ENCODE measurements at regions not wholly inside any gene's neighbourhood (a gene's known extent, or its start where the extent isn't known, plus 50 kb on each side); places are given as distances from the start of the nearest gene placed in this dataset.

- TF ChIP-seq DMTF1 (CRISPR knock-in tag; IDR thresholded peaks at IDR 0.05) = no peak
- no peak for TF ChIP-seq TFE3 (CRISPR knock-in tag; IDR thresholded peaks at IDR 0.05)
- no peak for TF ChIP-seq ZNF562 (CRISPR knock-in tag; IDR thresholded peaks at IDR 0.05; ENCODE audit: borderline replicate concordance)
- TF ChIP-seq RFX3 (CRISPR knock-in tag; IDR thresholded peaks at IDR 0.05) = no peak
- TF ChIP-seq, protein P1, sequence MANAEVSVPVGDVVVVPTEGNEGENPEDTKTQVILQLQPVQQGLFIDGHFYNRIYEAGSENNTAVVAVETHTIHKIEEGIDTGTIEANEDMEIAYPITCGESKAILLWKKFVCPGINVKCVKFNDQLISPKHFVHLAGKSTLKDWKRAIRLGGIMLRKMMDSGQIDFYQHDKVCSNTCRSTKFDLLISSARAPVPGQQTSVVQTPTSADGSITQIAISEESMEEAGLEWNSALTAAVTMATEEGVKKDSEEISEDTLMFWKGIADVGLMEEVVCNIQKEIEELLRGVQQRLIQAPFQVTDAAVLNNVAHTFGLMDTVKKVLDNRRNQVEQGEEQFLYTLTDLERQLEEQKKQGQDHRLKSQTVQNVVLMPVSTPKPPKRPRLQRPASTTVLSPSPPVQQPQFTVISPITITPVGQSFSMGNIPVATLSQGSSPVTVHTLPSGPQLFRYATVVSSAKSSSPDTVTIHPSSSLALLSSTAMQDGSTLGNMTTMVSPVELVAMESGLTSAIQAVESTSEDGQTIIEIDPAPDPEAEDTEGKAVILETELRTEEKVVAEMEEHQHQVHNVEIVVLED (CRISPR knock-in tag; IDR thresholded peaks at IDR 0.05; ENCODE audit: borderline replicate concordance) = no peak
- no peak for TF ChIP-seq MTA3 (CRISPR knock-in tag; IDR thresholded peaks at IDR 0.05)
- no peak for TF ChIP-seq ZNF792 (CRISPR knock-in tag; IDR thresholded peaks at IDR 0.05)
- TF ChIP-seq, protein P2, sequence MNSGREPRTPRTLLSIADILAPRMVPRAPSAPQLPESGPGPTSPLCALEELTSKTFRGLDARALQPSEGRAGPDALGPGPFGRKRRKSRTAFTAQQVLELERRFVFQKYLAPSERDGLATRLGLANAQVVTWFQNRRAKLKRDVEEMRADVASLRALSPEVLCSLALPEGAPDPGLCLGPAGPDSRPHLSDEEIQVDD (CRISPR knock-in tag; IDR thresholded peaks at IDR 0.05; ENCODE audit: borderline replicate concordance) = no peak
- no peak for TF ChIP-seq ISX (CRISPR knock-in tag; conservative IDR thresholded peaks at IDR 0.05)
- no peak for TF ChIP-seq BHLHE40 (IDR thresholded peaks at IDR 0.05; ENCODE audit: low read length)
- no peak for TF ChIP-seq HNRNPL (IDR thresholded peaks at IDR 0.05; ENCODE audit: low read depth, low read length)
- no peak for DNase-seq (ENCODE audit: low spot score)
- BruUV-seq (replicated peaks) = no TSS peak
- 52% methylated on average over 4 of the region's 4 CpGs for WGBS (ENCODE audit: low lambda C conversion rate)
- no peak for ATAC-seq
- no peaks in the 10 kb centered on the region for H3K79me2 ChIP-seq (ENCODE audit: insufficient read depth, low read length)
- no peak overlapping the region for H3K9ac ChIP-seq (ENCODE audit: insufficient read depth, low read depth, low read length)
- POLR2A ChIA-PET = no interaction called here
- no peak overlapping the region for H2AFZ ChIP-seq (ENCODE audit: low read length)
- CTCF ChIA-PET (ENCODE audit: low intra/inter-chr PET ratio, low total read pairs) = no interaction called here
- no peak overlapping the region for H3K27ac ChIP-seq (ENCODE audit: extremely low read length, insufficient read depth, low read length)
- FAIRE-seq = no peak
- intact Hi-C loops (cut with micrococcal nuclease; ENCODE audit: unreplicated experiment) = loop anchor here (10.0 kb wide), 3 partner anchors 390 to 590 kb away; partner anchors contain the start of genes CEP68 and SLC1A4
- peaks cover 19% of the 10 kb centered on the region for H3K4me1 ChIP-seq (ENCODE audit: insufficient read depth, low read length)
- in situ Hi-C loops (cut with HindIII; ENCODE audit: extremely low pct_ligation_motif_present, low pct_unique_long_range_greater_than_20kb) = loop anchor here (10.0 to 25.0 kb wide), 3 partner anchors 513 to 1240 kb away; partner anchors contain the start of gene CEP68
- H3K36me3 ChIP-seq (replicated peaks in 1 of 2; ENCODE audit: control insufficient read depth in 1 of 2, insufficient read depth in 2 of 2, low read length in 2 of 2) = no peaks in the 10 kb centered on the region
- H3K4me3 ChIP-seq (replicated peaks in 1 of 3; ENCODE audit: insufficient read depth in 1 of 3, low read depth in 2 of 3, low read length in 3 of 3) = no peak overlapping the region
- H3K4me2 ChIP-seq (ENCODE audit: low read depth, low read length) = no peak overlapping the region
- no peaks in the 10 kb centered on the region for H4K20me1 ChIP-seq (ENCODE audit: insufficient read depth, low read length)
- H3K27me3 ChIP-seq (ENCODE audit: control insufficient read depth in 1 of 2, insufficient read depth in 2 of 2, low read length in 2 of 2) = no peaks in the 10 kb centered on the region
- H3K9me3 ChIP-seq (ENCODE audit: low read length) = no peaks in the 10 kb centered on the region
Observed at GRCh38 chr2:65574993-65575392, 142.6 kb upstream of the SPRED2 start.
